Fibroblast of skin of left quadriceps (primary cell): ENCODE measurements at regions not wholly inside any gene's neighbourhood (a gene's known extent, or its start where the extent isn't known, plus 50 kb on each side); places are given as distances from the start of the nearest gene placed in this dataset.
"Not testable (repeated sequence)": the region's sequence is repeated elsewhere in the genome, so short reads cannot be mapped to it uniquely, and the experiment has no call there.

Experiments
- DNase-seq, 2 experiments: peaks; one replicate each; pipeline ENCODE4 v3.0.0-alpha.2; 2013; ENCODE audit warnings: low read depth in 2 of 2

GRCh38 chr2:15751477-15751876, 159.8 kb downstream of the DDX1 start:
- DNase-seq, result no peak

- DNase-seq, result no peak
Measured at GRCh38 chr2:15752552-15753232, 161.0 kb downstream of the DDX1 start.

GRCh38 chr2:15753233-15753798, 161.6 kb downstream of the DDX1 start:
- DNase-seq, result no peak

- no peak for DNase-seq
Measured at GRCh38 chr2:15753811-15754702, 162.4 kb downstream of the DDX1 start.

GRCh38 chr2:15754703-15755099, 163.0 kb downstream of the DDX1 start:
- no peak for DNase-seq

GRCh38 chr2:15755528-15755927, 163.9 kb downstream of the DDX1 start:
- no peak for DNase-seq

GRCh38 chr2:15756011-15756550, 164.4 kb downstream of the DDX1 start:
- DNase-seq, result no peak

GRCh38 chr2:15756882-15757819, 165.5 kb downstream of the DDX1 start:
- no peak for DNase-seq

- no peak for DNase-seq
Measured at GRCh38 chr2:15757820-15758586, 166.3 kb downstream of the DDX1 start.

GRCh38 chr2:15758848-15759247, 167.2 kb downstream of the DDX1 start:
- no peak for DNase-seq

GRCh38 chr2:15759385-15759784, 167.7 kb downstream of the DDX1 start:
- no peak for DNase-seq

- DNase-seq, result not testable (repeated sequence)
Measured at GRCh38 chr2:15759791-15760190, 168.1 kb downstream of the DDX1 start.

GRCh38 chr2:15760232-15760910, 168.7 kb downstream of the DDX1 start:
- DNase-seq, result no peak

GRCh38 chr2:15761056-15761455, 169.4 kb downstream of the DDX1 start:
- DNase-seq, result no peak

GRCh38 chr2:15761910-15762309, 170.2 kb downstream of the DDX1 start:
- DNase-seq, result no peak

GRCh38 chr2:15762449-15762848, 170.8 kb downstream of the DDX1 start:
- DNase-seq, result no peak

GRCh38 chr2:15763106-15763821, 171.6 kb downstream of the DDX1 start:
- no peak for DNase-seq

- DNase-seq, result no peak
Measured at GRCh38 chr2:15763822-15764682, 172.4 kb downstream of the DDX1 start.

- no peak for DNase-seq
Measured at GRCh38 chr2:15764683-15765011, 173.0 kb downstream of the DDX1 start.
